ELF-1 (cell line): ENCODE measurements at regions not wholly inside any gene's neighbourhood (a gene's known extent, or its start where the extent isn't known, plus 50 kb on each side); places are given as distances from the start of the nearest gene placed in this dataset.

Experiments used
- DNase-seq: peaks from one replicate; pipeline ENCODE4 v3.0.0-alpha.2; 2016; ENCODE audit warnings: low read depth, low spot score

DNA sequence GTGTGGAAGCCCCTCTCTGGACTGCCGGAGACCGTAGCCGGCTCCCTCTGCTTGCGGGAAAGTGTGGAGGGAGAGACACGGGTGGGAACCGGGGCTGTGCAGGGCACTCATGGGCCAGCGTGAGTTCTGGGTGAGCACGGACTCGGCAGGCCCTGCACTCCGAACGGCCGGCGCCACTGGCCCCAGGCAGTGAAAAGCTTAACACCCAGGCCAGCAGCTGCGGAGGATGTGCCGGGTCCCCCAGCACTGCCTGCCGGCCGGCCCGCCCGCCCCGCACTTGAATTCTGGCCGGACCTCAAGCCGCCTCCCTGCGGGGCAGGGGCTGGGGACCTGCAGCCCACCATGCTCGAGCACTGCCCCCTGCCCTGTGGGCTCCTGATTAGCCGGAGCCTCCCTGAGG lies 147.0 kb downstream of the FGF9 start:
- no peak for DNase-seq

DNA sequence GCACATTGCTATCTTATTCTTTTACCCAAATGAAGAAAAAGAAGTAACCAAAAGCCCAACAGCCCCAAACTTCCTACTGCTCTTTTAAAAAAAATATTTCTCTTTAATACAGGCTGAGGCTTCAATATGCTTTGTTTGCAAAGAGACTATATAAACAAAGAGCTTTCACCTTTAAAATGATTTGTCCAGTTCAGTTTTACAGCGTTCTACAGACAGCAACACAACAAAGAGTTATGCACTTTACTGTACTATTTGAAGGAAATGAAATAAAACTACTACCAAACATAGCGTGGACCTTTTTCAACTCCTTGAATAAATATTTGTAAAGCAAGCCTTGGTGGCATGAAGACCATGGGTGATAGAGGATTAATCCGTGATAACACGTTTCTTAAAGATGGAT lies 151.2 kb downstream of the FGF9 start:
- DNase-seq = no peak

DNA sequence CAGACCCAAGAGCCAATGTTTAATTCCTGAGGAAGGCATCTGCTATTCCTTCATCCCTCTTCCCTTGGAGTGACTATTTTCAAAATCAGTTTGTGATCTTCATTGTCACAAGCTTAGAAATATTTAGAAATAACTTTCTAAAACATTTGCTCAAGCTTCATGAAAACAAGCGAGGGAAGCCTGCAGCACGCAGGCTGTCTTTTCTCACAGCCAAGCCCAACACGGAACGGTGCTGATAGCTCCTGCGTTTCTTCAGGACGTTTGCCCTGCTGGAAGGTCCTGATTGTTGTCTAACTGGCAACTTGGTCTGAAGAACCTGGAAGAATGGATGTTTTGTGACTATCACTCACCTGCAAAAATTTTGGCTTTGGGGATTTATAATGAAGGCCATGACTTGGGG lies 152.5 kb downstream of the FGF9 start:
- DNase-seq = no peak

DNA sequence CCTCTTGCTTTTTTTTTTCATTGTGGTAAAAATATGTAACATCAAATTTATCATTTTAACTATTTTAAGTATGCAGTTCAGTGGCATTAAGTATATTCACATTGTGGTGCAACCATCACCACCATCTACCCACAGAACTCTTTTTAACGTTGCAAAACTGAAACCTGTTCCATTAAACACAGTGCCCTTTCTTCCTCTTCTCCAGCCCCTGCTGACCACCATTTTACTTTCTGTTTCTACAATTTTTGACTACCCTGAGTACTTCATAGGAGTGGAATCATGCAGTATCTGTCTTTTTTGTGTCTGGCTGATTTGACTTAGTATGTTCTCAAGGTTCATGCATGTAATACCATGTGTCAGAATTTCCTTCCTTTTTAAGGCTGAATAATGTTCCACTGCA lies 153.1 kb downstream of the FGF9 start:
- DNase-seq = no peak

DNA sequence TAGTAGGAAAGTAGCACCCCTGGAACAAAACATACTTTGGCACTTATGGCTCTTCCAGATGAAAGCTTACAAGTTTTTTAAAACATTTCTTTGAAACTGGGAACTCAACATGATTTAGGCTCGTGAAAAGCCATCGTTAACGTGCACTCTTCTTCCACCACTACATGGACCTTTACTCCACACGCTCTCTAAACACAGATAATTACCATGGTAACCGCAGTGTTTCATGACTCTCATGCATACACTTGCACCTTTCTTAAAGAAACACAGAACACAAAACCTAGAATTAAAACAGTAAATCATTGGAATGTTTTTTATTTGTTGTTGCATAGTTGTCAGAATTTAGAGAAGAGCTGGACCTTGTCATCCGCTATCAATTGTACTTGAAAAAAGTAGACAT lies 154.3 kb downstream of the FGF9 start:
- DNase-seq = no peak

DNA sequence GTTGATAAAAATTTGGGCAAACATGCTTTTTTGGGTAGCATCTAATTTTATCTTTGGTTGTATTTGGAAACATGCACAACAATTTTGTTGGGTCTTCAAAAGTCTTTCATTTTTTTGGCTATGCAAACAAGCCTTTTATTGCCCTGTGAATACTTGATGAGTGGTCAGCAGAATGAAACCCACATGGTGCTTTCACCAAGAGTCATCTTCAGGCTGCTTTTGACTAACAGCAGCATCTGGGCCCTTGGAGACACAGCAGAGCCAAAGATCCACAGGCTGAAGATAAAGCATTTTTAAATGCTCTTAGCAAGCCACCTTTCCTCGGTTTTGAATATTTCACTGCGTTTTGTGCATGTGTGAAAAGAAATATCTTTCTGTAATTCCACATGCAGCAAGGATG lies 154.9 kb downstream of the FGF9 start:
- no peak for DNase-seq

DNA sequence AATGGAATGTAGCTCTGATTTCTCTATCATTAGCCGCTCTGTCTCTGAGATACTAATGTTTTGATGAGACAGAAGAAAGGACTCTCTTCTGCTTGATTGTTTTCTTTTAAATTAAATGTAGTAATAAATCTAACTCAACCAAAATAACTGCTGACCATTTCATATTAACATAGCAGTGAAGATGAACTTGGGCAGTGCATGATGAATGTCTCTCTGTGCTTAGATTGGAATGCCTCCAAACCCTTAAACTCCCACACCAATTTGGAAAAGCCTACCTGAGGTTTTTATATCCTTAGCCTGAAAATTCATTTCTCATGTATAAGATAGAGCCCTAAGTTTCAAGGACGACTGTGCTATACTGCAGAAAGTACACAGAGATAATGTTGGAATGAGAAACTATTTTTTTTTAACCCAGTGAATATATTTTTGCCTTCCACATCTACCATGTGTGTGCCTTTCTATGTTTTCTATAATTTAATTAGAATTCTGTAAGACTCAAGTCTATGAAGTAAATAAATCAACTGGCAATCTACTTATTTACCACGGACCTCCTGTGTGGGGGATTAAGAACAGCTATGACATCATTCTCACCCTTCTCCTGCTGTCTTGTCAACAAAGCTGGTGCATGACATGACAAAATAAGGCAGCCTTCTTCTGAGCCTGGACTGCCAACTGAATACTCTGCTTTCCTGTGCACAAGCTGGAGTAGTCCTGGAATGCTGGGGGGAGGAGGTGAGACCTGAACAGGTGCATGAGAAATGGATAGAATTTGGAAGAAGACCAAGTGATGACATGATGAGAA lies 155.5 kb downstream of the FGF9 start:
- no peak for DNase-seq

DNA sequence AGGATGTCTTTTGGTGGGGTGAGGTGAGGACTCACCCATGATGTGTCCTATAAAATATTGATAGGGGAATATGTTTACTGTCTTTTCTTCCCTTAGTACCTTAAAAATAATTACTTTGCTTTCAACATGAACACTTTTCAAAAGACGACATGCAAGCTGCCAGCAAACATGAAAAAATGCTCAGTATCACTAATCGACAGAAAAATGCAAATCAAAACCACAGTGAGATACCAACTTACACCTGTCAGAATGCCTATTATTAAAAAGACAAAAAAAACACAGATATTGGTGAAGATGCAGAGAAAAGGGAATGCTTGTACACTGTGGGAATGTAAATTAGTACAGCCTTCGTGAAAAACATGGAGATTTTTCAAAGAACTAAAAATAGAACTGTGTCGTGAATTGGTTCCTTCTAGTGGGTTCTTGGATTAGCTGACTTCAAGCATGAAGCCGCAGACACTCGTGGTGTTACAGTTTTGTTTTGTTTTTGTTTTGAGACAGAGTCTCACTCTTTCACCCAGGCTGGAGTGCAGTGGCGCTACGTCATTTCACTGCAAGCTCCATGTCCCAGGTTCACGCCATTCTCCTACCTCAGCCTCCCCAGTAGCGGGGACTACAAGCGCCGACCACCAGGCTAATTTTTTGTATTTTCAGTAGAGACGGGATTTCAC lies 160.9 kb downstream of the FGF9 start:
- DNase-seq = no peak

- no peak for DNase-seq
Observed at GRCh38 chr13:21833921-21834320, 163.0 kb downstream of the FGF9 start.

DNA sequence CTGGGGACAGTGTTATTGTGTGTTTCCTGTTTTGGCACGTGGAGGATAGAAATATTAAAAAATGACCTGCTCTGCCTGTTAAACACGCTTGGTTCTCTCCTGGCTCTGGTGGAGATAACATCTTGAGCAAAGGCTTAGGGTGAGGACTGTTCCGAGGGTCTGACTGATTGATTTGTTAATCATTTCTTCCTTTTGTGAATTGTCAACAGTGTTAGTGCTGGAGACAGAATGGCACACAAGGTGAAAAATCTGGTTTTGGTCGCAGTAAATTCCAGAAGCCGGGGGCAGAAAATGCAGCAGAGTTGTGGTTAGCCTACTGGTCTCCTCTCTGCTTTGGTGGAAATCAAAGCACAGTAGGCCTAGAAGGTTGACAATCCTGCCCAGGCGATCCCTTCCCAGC lies 163.6 kb downstream of the FGF9 start:
- peak; percentile 27 for DNase-seq

DNA sequence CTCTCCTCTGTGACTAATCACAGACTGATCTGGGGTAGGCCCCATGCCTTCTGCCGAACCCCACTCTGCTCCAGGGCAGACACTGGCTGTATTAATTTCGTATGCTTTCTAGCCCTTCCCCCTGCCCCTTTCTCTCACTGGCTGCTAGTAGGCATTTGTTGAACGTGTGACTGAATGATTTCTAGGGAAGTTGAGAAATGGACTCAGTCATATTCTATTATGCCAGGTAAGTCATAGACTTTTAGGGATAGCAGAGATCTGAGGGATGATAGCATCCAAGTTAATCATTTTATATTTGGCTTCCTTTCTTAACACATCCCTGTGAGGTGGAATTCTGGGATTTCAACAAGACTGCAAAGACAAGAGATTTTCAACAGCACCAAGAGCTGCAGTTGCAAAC lies 166.4 kb downstream of the FGF9 start:
- DNase-seq = no peak

DNA sequence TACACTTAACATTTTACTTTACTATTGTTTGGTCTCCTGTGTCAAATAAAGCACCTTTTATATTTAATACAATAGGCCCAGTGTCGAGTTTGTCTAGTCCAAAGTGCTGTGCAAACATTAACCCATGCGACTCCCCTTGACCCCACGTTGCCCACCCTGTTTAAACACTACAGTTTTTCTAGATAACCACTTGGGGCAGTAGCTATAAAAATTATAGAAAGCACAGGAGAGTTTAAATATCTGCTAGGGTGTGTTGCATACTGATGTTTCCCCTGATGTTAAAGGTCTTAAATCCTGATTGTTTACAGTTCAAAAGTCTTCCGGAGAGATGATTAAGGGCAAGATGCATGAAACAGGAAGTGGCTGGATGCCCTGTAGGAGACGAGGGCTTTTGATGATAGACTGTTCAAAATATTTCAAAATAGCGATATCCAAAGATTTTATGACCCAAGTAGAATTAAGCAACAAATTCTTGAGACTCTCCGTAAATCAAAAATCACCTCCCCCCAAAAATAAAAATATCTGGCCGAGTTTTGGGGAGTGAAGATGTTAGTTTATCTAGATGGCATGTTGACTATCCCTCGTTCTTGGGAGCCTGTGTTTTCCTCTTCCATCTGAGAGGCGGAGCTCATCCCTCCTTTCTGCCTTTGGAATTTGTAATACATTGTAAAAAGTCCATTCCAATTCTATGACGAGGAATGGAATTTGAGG lies 167.1 kb downstream of the FGF9 start:
- no peak for DNase-seq

- no peak for DNase-seq
Observed at GRCh38 chr13:21846605-21847004, 175.7 kb downstream of the FGF9 start.

DNA sequence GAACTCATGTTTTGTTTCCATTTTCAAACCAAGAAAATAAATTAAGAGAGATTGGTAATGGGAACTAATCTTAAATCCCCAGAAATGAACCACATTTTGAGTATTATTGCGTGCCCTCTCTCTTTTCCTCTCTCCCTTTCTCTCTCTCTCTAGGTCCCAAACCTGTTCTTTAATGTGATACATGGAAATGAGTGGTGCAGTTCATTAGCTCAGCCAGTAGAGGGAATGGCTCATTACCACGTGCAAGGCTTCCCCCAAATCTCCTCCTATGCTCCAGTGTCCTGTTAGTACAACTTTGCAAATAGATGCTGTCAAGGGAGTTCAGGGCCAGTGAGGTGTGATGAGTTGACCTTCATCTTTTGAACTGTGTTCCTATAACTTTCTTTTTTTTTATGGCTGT lies 178.4 kb downstream of the FGF9 start:
- peak; percentile 30 for DNase-seq

DNA sequence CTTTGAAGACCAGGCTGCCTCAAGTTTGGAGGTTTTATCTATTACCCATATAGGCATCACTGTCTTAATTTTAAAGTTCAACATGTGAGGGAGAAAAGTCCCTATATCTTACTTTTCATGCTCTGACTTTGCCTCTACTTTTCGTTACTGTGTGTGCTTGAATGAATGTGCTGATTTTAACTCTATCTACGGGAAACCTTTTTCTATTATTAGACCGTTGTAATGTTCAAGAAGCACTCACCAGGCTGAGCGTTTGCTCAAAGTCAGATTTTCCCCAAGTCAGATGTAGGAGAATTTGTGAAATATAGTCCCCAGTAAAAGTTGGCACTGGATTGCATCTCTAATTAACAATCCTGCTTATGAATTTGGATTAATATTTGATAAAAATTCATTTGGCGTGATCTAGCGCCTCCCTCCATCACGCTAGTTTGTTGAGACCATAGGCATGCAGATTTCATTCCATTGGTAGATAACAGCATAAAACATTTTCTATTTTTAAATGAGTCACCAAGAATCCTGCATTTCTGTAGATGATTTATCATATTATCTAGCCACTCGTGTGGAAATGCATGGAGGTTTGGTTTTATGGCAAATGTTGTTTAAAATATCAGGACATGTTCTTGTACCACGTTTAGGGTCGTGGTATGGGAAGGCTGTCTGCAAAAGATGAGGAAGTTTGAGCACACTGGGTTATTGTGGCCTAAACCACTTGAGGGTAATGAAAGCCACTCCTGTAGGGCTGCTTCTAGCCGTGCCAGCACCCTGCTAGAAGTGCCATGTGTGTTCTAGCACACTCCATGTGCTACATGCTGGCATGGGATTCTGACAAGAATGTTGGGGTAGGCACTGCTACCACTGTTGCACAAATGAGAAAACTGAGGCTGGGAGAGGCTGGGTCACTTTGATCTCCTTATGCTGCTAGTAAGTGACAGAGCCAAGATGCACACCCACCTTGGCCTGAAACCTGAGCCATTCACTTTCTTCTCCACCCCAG lies 179.4 kb downstream of the FGF9 start:
- no peak for DNase-seq

DNA sequence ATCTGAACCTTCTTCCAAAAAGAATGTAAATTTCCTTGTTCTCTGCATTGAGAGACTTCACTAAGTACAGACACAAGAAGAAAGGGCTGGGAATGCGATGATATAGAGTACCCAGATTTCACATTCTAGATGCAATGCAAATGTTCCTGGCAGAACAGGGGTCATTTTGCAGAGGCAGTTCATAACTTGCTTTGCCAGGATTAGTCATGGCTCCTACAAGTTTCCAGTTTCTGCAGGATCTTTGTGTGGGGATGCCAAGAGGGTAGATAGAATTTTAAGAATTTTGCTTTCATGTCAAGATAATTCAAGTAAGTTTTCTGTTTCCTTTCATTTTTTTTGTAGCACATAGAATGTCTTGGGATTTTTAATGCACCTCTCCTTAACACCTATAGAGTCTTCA lies 181.2 kb downstream of the FGF9 start:
- DNase-seq = no peak

GRCh38 chr13:21853779-21854178 lies 182.9 kb downstream of the FGF9 start:
- no peak for DNase-seq

DNA sequence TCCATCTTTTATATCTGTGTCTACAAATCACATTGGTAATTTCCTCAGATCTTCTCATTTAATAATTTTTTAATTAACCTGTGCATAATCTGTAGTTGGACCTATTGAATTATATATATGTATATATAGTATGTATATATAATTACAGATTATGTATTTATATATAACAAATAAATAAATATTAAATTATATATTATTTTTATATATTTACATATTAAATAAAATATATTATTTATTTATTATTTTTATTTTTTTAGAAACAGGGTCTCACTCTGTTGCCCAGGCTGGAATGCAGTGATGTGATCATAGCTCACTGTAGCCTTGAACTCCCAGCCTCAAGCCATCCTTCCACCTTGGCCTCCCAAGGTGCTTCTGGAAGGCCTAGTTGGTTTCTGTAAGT lies 197.9 kb downstream of the FGF9 start:
- DNase-seq = no peak

DNA sequence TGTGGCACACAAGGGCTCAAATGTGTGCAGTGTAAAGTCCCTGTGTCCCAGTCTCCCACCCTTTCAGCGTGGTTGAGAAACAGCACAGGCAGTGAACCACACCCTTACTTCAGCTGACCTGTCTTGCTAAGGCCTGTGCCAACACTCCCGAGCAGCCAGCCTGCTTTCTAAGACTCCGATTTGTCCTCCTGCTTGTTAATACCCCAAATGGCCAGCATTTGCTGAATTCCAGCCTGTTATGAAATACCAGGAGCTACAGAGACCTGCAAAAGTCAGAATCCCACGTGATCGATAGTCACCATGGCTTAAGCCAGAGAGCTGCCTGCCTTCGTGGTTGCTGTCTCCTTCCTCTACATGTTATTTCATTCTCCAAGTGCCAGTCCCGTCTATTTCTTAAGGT lies 200.5 kb downstream of the FGF9 start:
- DNase-seq = no peak

- DNase-seq = no peak
Observed at GRCh38 chr13:21871919-21872318, 201.0 kb downstream of the FGF9 start.

DNA sequence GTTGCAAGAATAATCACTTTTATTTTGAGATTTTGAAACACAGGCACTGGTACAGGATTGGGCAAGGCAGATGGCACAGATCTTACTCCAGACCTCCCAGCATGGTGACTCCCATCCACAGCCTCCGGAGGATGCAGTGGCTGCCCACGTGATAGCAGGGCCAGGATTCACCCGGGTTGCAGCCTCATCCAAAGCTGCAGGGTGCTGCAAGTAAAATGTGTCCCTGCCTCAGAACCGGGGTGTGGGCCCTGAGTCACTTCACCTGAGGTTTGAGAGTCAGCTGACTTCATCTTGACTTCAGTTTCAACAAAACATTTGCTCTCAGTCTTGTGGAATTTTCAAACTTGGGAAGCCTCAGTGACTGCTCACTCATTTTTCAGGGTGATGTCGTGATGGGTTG lies 201.9 kb downstream of the FGF9 start:
- DNase-seq = no peak

DNA sequence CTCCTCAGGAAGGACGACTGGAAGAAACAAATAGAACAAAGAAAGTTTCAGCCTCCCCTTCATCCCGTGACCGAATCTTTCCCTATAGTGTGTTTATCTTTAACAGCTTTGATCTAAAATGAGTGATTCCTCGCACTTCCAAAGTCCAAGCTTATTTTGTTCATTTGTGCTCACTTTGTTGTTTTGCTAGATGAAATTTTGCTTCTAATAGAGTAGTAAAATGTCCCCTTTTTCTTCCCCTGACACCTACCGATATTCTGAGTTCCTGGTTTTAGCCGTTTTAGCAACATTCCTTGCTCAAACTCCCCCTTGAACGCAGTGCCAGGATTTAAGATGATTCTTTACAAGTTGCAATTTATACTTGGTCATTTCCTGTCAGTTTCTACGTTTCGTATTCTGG lies 204.2 kb downstream of the FGF9 start:
- no peak for DNase-seq
